Stomach (tissue), 8 donors: ENCODE measurements at regions not wholly inside any gene's neighbourhood (a gene's known extent, or its start where the extent isn't known, plus 50 kb on each side); places are given as distances from the start of the nearest gene placed in this dataset.
A peak's percentile ranks its signal among the peaks of the same experiment; 100 is the strongest.

Experiments
- DNase-seq, 2 donors: peaks; one replicate each; pipeline versions ENCODE4 v3.0.0 to v3.0.0-alpha.2; 2013 to 2019
- H3K27ac ChIP-seq, 5 donors: fragments of 200-600 bp in 4 of 5; sonication (generic) in 4 of 5; one replicate each; pipeline ENCODE4 v1.5.1; 2013 to 2019; ENCODE audit warnings: mild to moderate bottlenecking in 1 of 5, moderate library complexity in 1 of 5
- H3K27me3 ChIP-seq, 3 donors: fragments of 200-600 bp; sonication (generic); one replicate each; pipeline ENCODE4 v1.5.1; 2017 to 2019; ENCODE audit warnings: mixed run types in 1 of 3
- H3K36me3 ChIP-seq, 4 donors: fragments of 200-600 bp; sonication (generic); 1 replicate in 3 of 4; 2 replicates in 1 of 4; pipeline ENCODE4 v1.5.1; 2016 to 2019
- H3K4me1 ChIP-seq, 4 donors: fragments of 200-600 bp; sonication (generic); one replicate each; pipeline ENCODE4 v1.5.1; 2016 to 2019
- H3K4me3 ChIP-seq, 4 donors: fragments of 200-600 bp; sonication (generic) in 3 of 4; one replicate each; pipeline ENCODE4 v1.5.1; 2016 to 2019; ENCODE audit warnings: mild to moderate bottlenecking in 1 of 4
- H3K9me3 ChIP-seq, 4 donors: fragments of 200-600 bp; sonication (generic); one replicate each; pipeline ENCODE4 v1.5.1; 2016 to 2019
- EP300 ChIP-seq: sonication (generic); formaldehyde crosslinking; IDR thresholded peaks from one replicate; pipeline ENCODE4 v1.6.1; 2017; ENCODE audit warnings: antibody characterized with exemption
- POLR2A ChIP-seq, 4 donors: fragments of 450-650 bp; IDR thresholded peaks; one replicate each; pipeline ENCODE4 v1.6.1; 2016; ENCODE audit warnings: antibody characterized with exemption in 4 of 4, control low read depth in 2 of 4, mild to moderate bottlenecking in 1 of 4, moderate library complexity in 1 of 4
- POLR2AphosphoS5 ChIP-seq, 3 donors: sonication (generic); formaldehyde crosslinking; IDR thresholded peaks; one replicate each; pipeline ENCODE4 v1.6.1; 2016; ENCODE audit warnings: antibody characterized with exemption in 3 of 3
- WGBS, 5 donors: extraction: QIAGEN DNeasy Blood & Tissue Kit in 3 of 5; methylation state at CpG; one replicate each; pipeline versions ENCODE4 v1.1.5 to v1.1.7; 2013 to 2018; 5-methylcytosine and 5-hydroxymethylcytosine counted together
- intact Hi-C: fragments of 100-400 bp; cut with DNase I; formaldehyde crosslinking; loops from one replicate; pipeline ENCODE4 v1.15.1; 2023; ENCODE audit warnings: low total_unique reads
- TF ChIP-seq, protein P1 (sequence below), 7 experiments: fragments of 450-650 bp in 4 of 7; fragments of 200-600 bp in 3 of 7; sonication (generic) in 3 of 7; IDR thresholded peaks; one replicate each; pipeline ENCODE4 v1.5.1; 2016 to 2019; ENCODE audit warnings: antibody characterized with exemption in 7 of 7, control low read depth in 2 of 7, mild to moderate bottlenecking in 1 of 7
- donor health status: healthy with polysubstance abuse.
- donor health status: Bipolar disorder and iron deficiency.
- donor health status: healthy.

DNA sequence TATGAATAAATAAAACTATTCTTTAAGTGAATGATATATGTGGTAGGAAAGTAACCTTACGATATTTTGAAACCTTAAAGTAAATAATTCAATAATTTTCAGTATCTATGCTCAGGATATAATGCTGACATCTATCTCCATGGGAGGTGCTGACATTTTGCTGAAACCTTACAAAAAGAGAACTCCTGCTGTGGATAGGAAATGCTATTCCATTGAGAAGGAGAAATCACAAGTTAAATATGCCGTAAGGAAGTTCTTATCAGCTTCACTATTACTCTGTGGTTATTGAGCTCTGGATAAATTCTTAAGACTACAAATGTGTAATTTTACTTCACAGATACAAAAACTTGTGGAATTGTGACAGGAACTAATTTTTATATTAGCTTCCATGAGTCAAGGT, 722.1 kb downstream of the TMTC2 start:
- no peak for TF ChIP-seq POLR2AphosphoS5 (IDR thresholded peaks at IDR 0.05)
- TF ChIP-seq, protein P1, sequence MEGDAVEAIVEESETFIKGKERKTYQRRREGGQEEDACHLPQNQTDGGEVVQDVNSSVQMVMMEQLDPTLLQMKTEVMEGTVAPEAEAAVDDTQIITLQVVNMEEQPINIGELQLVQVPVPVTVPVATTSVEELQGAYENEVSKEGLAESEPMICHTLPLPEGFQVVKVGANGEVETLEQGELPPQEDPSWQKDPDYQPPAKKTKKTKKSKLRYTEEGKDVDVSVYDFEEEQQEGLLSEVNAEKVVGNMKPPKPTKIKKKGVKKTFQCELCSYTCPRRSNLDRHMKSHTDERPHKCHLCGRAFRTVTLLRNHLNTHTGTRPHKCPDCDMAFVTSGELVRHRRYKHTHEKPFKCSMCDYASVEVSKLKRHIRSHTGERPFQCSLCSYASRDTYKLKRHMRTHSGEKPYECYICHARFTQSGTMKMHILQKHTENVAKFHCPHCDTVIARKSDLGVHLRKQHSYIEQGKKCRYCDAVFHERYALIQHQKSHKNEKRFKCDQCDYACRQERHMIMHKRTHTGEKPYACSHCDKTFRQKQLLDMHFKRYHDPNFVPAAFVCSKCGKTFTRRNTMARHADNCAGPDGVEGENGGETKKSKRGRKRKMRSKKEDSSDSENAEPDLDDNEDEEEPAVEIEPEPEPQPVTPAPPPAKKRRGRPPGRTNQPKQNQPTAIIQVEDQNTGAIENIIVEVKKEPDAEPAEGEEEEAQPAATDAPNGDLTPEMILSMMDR (IDR thresholded peaks at IDR 0.05) = no peak
- no peak for TF ChIP-seq POLR2A (IDR thresholded peaks at IDR 0.05)
- TF ChIP-seq EP300 = no peak
- WGBS, 5 donors = 63 to 84% (median 73%) methylated on average over 2 of the region's 2 CpGs
- intact Hi-C loops = no loop called here

DNA sequence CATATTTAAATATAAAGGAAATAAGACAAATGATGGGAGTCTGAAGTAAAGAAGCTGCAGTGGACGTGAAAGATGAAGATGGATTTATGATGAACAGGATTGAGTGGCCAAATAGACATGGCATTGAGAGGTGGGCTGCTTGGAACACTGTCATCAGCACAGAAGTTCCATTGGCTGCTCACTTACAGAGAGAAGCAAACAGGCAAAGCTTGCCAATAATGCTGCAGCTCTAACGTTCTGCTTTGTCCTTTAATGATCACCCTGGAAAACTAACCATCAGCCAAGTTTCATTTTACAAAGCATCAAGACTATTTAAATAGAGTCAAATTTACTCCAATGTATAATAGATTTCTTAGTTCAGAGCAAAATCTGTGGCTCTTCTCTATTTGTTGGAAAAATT, 721.4 kb downstream of the TMTC2 start:
- no peaks in the 10 kb centered on the region for H3K27me3 ChIP-seq
- H3K27ac ChIP-seq = no peak overlapping the region
- peak in 1 of 2 donors; percentile 12 for DNase-seq
- no peaks in the 10 kb centered on the region for H3K36me3 ChIP-seq
- H3K4me3 ChIP-seq = no peak overlapping the region
- H3K9me3 ChIP-seq = no peaks in the 10 kb centered on the region
- 43 to 52% (median 46%) methylated on average over 2 of the region's 2 CpGs for WGBS, 5 donors
- H3K4me1 ChIP-seq = no peaks in the 10 kb centered on the region
- intact Hi-C loops = no loop called here
- TF ChIP-seq POLR2AphosphoS5 (IDR thresholded peaks at IDR 0.05) = no peak

More for the DNA sequence above, 722.1 kb downstream of the TMTC2 start:
- no peaks in the 10 kb centered on the region for H3K4me1 ChIP-seq
- DNase-seq = no peak
- no peaks in the 10 kb centered on the region for H3K27me3 ChIP-seq
- no peak overlapping the region for H3K4me3 ChIP-seq
- H3K36me3 ChIP-seq = no peaks in the 10 kb centered on the region
- no peak overlapping the region for H3K27ac ChIP-seq
- H3K9me3 ChIP-seq = no peaks in the 10 kb centered on the region

DNA sequence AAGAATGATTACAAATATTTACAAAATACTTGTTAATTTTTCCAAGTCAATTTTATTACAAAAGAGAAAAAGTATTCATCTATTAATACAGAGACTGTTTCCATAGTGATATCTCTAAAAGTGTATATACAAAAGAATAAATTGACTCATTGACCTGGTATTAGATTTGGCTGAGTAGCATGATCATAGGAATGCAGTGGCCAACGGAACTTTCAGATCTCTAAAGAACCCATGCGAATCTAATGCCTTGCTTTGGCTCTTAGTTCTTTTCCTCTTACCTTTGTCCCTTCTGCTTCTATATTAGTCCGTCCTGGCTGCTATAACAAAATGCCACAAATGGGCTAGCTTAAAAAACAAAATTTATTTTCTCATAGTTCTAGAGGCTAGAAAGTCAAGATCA, 717.8 kb downstream of the TMTC2 start:
- Histone ChIP-seq H3K4me1 (no peaks in the 10 kb centered on the region), H3K27me3 (no peaks in the 10 kb centered on the region), H3K36me3 (no peaks in the 10 kb centered on the region), H3K27ac (no peak overlapping the region), H3K4me3 (no peak overlapping the region), H3K9me3 (no peaks in the 10 kb centered on the region)
- DNase-seq = no peak
- TF ChIP-seq EP300 = no peak
- no peak for TF ChIP-seq POLR2A (IDR thresholded peaks at IDR 0.05)
- TF ChIP-seq POLR2AphosphoS5 (IDR thresholded peaks at IDR 0.05) = no peak
- TF ChIP-seq, protein P1 (IDR thresholded peaks at IDR 0.05) = no peak
- WGBS, 5 donors = 82 to 93% (median 87%) methylated on average over 3 of the region's 3 CpGs
- intact Hi-C loops = no loop called here

DNA sequence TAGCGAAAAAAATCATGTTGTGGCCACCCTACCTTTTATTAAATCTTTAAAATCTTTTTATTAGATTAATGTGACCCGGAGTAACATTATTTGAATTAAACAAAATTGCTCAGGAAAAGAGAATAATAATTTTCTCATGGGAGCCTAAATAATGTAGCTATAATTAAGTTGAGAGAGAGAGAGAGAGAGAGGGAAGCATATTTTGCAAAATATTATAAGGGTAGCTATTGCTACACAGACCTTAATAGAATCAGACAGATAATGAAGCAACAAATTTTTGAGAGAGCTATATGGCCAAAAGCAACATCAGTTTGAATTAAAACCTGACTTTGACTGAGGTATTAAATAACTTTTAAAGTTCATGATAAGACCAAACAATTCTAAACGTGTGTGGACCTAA, 703.5 kb downstream of the TMTC2 start:
- no peaks in the 10 kb centered on the region for H3K9me3 ChIP-seq
- H3K4me1 ChIP-seq = no peaks in the 10 kb centered on the region
- no peak overlapping the region for H3K27ac ChIP-seq
- no peaks in the 10 kb centered on the region for H3K27me3 ChIP-seq
- no peak for DNase-seq
- TF ChIP-seq POLR2A (IDR thresholded peaks at IDR 0.05) = no peak
- TF ChIP-seq, protein P1 (IDR thresholded peaks at IDR 0.05) = no peak
- TF ChIP-seq EP300 = no peak
- TF ChIP-seq POLR2AphosphoS5 (IDR thresholded peaks at IDR 0.05) = no peak
- no peak overlapping the region for H3K4me3 ChIP-seq
- WGBS, 5 donors = 62 to 74% (median 72%) methylated on average over 3 of the region's 3 CpGs
- intact Hi-C loops = no loop called here
- no peaks in the 10 kb centered on the region for H3K36me3 ChIP-seq

DNA sequence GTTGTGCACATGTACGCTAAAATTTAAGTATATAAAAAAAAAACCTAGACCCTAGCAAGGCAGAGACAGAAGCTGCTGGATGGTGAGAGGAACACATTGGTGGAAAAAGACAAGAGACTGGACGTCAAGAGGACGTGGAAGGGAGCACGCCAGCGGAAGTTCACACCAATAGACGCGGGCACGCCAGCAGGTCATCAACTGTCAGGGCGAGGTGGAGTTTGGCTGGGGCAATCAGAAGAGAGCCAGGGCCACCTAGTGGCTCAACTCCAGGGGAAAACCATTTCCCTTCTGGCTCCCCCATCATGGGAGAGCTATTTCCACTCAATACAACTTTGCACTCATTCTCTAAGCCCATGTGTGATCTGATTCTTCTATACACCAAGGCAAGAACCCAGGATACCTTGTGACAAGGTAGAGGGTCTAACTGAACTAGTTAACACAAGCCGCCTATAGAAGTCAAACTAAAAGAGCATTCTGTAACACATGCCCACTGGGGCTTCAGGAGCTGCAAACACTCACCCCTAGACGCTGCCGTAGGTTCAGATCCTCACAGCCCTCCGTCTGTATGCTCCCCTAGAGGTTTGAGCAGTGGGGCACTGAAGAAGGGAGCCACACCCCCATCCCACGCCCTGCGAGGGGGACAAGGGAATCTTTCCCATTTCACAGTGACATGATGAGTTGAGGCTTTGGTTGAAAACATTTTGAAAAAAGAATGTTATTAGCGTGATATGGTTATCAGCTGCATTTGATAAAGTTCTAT, 702.7 kb downstream of the TMTC2 start:
- no peaks in the 10 kb centered on the region for H3K9me3 ChIP-seq
- no peaks in the 10 kb centered on the region for H3K36me3 ChIP-seq
- intact Hi-C loops = no loop called here
- no peaks in the 10 kb centered on the region for H3K4me1 ChIP-seq
- WGBS, 5 donors = 70 to 77% (median 73%) methylated on average over 16 of the region's 16 CpGs
- no peak overlapping the region for H3K4me3 ChIP-seq
- peak in 1 of 2 donors; percentile 15 for DNase-seq
- TF ChIP-seq EP300 = no peak
- no peak for TF ChIP-seq POLR2A (IDR thresholded peaks at IDR 0.05)
- TF ChIP-seq, protein P1 (IDR thresholded peaks at IDR 0.05) = no peak
- no peak for TF ChIP-seq POLR2AphosphoS5 (IDR thresholded peaks at IDR 0.05)
- H3K27me3 ChIP-seq = no peaks in the 10 kb centered on the region
- no peak overlapping the region for H3K27ac ChIP-seq
